ENCODE measurements at regions not wholly inside any gene's neighbourhood (a gene's known extent, or its start where the extent isn't known, plus 50 kb on each side); places are given as distances from the start of the nearest gene placed in this dataset.

GRCh38 chr2:173693044-173693589 is 272.1 kb downstream of the SP3 start:
- 85 to 90% methylated on average over 5 of the region's 5 CpGs for WGBS, 2 donors
- H3K4me1 ChIP-seq (ENCODE audit: control insufficient read depth in 5 of 5, insufficient read depth in 5 of 5, low read length in 5 of 5): no peaks in the 10 kb centered on the region
- no peaks in the 10 kb centered on the region for H3K27me3 ChIP-seq (ENCODE audit: control insufficient read depth in 3 of 3, insufficient read depth in 3 of 3, low read length in 2 of 3)
- H3K27ac ChIP-seq (ENCODE audit: low read depth in 1 of 2, low read length in 1 of 2): no peak overlapping the region
- no peaks in the 10 kb centered on the region for H3K36me3 ChIP-seq (ENCODE audit: control insufficient read depth in 4 of 4, insufficient read depth in 4 of 4, low read length in 4 of 4)
- H3K9ac ChIP-seq (ENCODE audit: insufficient read depth in 1 of 2, low read length in 2 of 2): no peak overlapping the region
- no peak for TF ChIP-seq CTCF (IDR thresholded peaks at IDR 0.05; ENCODE audit: control extremely low read depth, extremely low read depth)
- DNase-seq (no peak), ATAC-seq (ENCODE audit: insufficient read depth, low FRiP score) (no peak)
- H3K4me3 ChIP-seq: no peak overlapping the region
- peaks cover 0 to under 1% (median 0%) of the 10 kb centered on the region in 4 donors for H3K9me3 ChIP-seq (ENCODE audit: control insufficient read depth in 4 of 4, insufficient read depth in 3 of 4, low read length in 3 of 4)

GRCh38 chr2:173696274-173696673 is 268.9 kb downstream of the SP3 start:
- DNase-seq (no peak), ATAC-seq (ENCODE audit: insufficient read depth, low FRiP score) (no peak)
- no peak for TF ChIP-seq CTCF (IDR thresholded peaks at IDR 0.05; ENCODE audit: control extremely low read depth, extremely low read depth)
- Histone ChIP-seq H3K9ac (ENCODE audit: insufficient read depth in 1 of 2, low read length in 2 of 2) (no peak overlapping the region), H3K9me3 (ENCODE audit: control insufficient read depth in 4 of 4, insufficient read depth in 3 of 4, low read length in 3 of 4) (peaks cover 0 to 2% (median 0%) of the 10 kb centered on the region in 4 donors), H3K27me3 (ENCODE audit: control insufficient read depth in 3 of 3, insufficient read depth in 3 of 3, low read length in 2 of 3) (no peaks in the 10 kb centered on the region), H3K36me3 (ENCODE audit: control insufficient read depth in 4 of 4, insufficient read depth in 4 of 4, low read length in 4 of 4) (no peaks in the 10 kb centered on the region), H3K4me1 (ENCODE audit: control insufficient read depth in 5 of 5, insufficient read depth in 5 of 5, low read length in 5 of 5) (no peaks in the 10 kb centered on the region), H3K4me3 (no peak overlapping the region), H3K27ac (ENCODE audit: low read depth in 1 of 2, low read length in 1 of 2) (no peak overlapping the region)
- WGBS, 2 donors: 92 to 93% methylated on average over 5 of the region's 5 CpGs

GRCh38 chr2:173697929-173698328 is 267.2 kb downstream of the SP3 start:
- no peak overlapping the region for H3K27ac ChIP-seq (ENCODE audit: low read depth in 1 of 2, low read length in 1 of 2)
- no peaks in the 10 kb centered on the region for H3K27me3 ChIP-seq (ENCODE audit: control insufficient read depth in 3 of 3, insufficient read depth in 3 of 3, low read length in 2 of 3)
- H3K4me1 ChIP-seq (ENCODE audit: control insufficient read depth in 5 of 5, insufficient read depth in 5 of 5, low read length in 5 of 5): no peaks in the 10 kb centered on the region
- no peak for TF ChIP-seq CTCF (IDR thresholded peaks at IDR 0.05; ENCODE audit: control extremely low read depth, extremely low read depth)
- no peak overlapping the region for H3K9ac ChIP-seq (ENCODE audit: insufficient read depth in 1 of 2, low read length in 2 of 2)
- 93 to 94% methylated on average over 1 of the region's 1 CpG for WGBS, 2 donors
- peaks cover 0 to 2% (median 0%) of the 10 kb centered on the region in 4 donors for H3K9me3 ChIP-seq (ENCODE audit: control insufficient read depth in 4 of 4, insufficient read depth in 3 of 4, low read length in 3 of 4)
- H3K4me3 ChIP-seq: no peak overlapping the region
- no peak for ATAC-seq (ENCODE audit: insufficient read depth, low FRiP score)
- no peaks in the 10 kb centered on the region for H3K36me3 ChIP-seq (ENCODE audit: control insufficient read depth in 4 of 4, insufficient read depth in 4 of 4, low read length in 4 of 4)
- no peak for DNase-seq

- DNase-seq: no peak
- no peak for TF ChIP-seq CTCF (IDR thresholded peaks at IDR 0.05; ENCODE audit: control extremely low read depth, extremely low read depth)
- Histone ChIP-seq H3K4me1 (ENCODE audit: control insufficient read depth in 5 of 5, insufficient read depth in 5 of 5, low read length in 5 of 5) (peaks cover 0 to 3% (median 0%) of the 10 kb centered on the region in 5 donors), H3K36me3 (ENCODE audit: control insufficient read depth in 4 of 4, insufficient read depth in 4 of 4, low read length in 4 of 4) (no peaks in the 10 kb centered on the region), H3K27ac (ENCODE audit: low read depth in 1 of 2, low read length in 1 of 2) (no peak overlapping the region), H3K9ac (ENCODE audit: insufficient read depth in 1 of 2, low read length in 2 of 2) (no peak overlapping the region), H3K9me3 (ENCODE audit: control insufficient read depth in 4 of 4, insufficient read depth in 3 of 4, low read length in 3 of 4) (no peaks in the 10 kb centered on the region), H3K27me3 (ENCODE audit: control insufficient read depth in 3 of 3, insufficient read depth in 3 of 3, low read length in 2 of 3) (no peaks in the 10 kb centered on the region), H3K4me3 (no peak overlapping the region)
- WGBS, 2 donors: 87 to 92% methylated on average over 4 of the region's 4 CpGs
- no peak for ATAC-seq (ENCODE audit: insufficient read depth, low FRiP score)
Observed at GRCh38 chr2:173705656-173706055, 259.5 kb downstream of the SP3 start.

All from lung (tissue), 11 donors.